ENCODE measurements at regions not wholly inside any gene's neighbourhood (a gene's known extent, or its start where the extent isn't known, plus 50 kb on each side); places are given as distances from the start of the nearest gene placed in this dataset.
"Not testable (repeated sequence)": the region's sequence is repeated elsewhere in the genome, so short reads cannot be mapped to it uniquely, and the experiment has no call there.

- not testable (repeated sequence) for DNase-seq (ENCODE audit: low spot score)
Measured at GRCh38 chr5:21483790-21484497, 1369.2 kb downstream of the CDH12 start.

GRCh38 chr5:21482983-21483650 lies 1370.0 kb downstream of the CDH12 start:
- not testable (repeated sequence) for DNase-seq (ENCODE audit: low spot score)

- not testable (repeated sequence) for DNase-seq (ENCODE audit: low spot score)
Measured at GRCh38 chr5:21482522-21482921, 1370.6 kb downstream of the CDH12 start.

GRCh38 chr5:21481320-21482270 lies 1371.5 kb downstream of the CDH12 start:
- DNase-seq (ENCODE audit: low spot score) = not testable (repeated sequence)

- not testable (repeated sequence) for DNase-seq (ENCODE audit: low spot score)
Measured at GRCh38 chr5:21480054-21480453, 1373.1 kb downstream of the CDH12 start.

- DNase-seq (ENCODE audit: low spot score) = not testable (repeated sequence)
Measured at GRCh38 chr5:21473981-21474380, 1379.2 kb downstream of the CDH12 start.

- not testable (repeated sequence) for DNase-seq (ENCODE audit: low spot score)
Measured at GRCh38 chr5:21473436-21473835, 1379.7 kb downstream of the CDH12 start.

- DNase-seq (ENCODE audit: low spot score) = not testable (repeated sequence)
Measured at GRCh38 chr5:21471691-21472090, 1381.5 kb downstream of the CDH12 start.

GRCh38 chr5:21469523-21470101 lies 1383.5 kb downstream of the CDH12 start:
- DNase-seq (ENCODE audit: low spot score) = peak; percentile 25

GRCh38 chr5:21467544-21467943 lies 1385.6 kb downstream of the CDH12 start:
- not testable (repeated sequence) for DNase-seq (ENCODE audit: low spot score)

GRCh38 chr5:21459744-21460073 lies 1393.4 kb downstream of the CDH12 start:
- not testable (repeated sequence) for DNase-seq (ENCODE audit: low spot score)

- peak; percentile 6 for DNase-seq (ENCODE audit: low spot score)
Measured at GRCh38 chr5:21452449-21452848, 1400.7 kb downstream of the CDH12 start.

GRCh38 chr5:21432646-21433045 lies 1420.5 kb downstream of the CDH12 start:
- no peak for DNase-seq (ENCODE audit: low spot score)

GRCh38 chr5:21424907-21425306 lies 1428.2 kb downstream of the CDH12 start:
- no peak for DNase-seq (ENCODE audit: low spot score)

- no peak for DNase-seq (ENCODE audit: low spot score)
Measured at GRCh38 chr5:21419383-21419782, 1431.4 kb upstream of the CDH18 start.

- not testable (repeated sequence) for DNase-seq (ENCODE audit: low spot score)
Measured at GRCh38 chr5:21402089-21402488, 1414.1 kb upstream of the CDH18 start.

GRCh38 chr5:21398511-21398910 lies 1410.5 kb upstream of the CDH18 start:
- no peak for DNase-seq (ENCODE audit: low spot score)

- DNase-seq (ENCODE audit: low spot score) = no peak
Measured at GRCh38 chr5:21397693-21398092, 1409.7 kb upstream of the CDH18 start.

GRCh38 chr5:21391506-21391905 lies 1403.5 kb upstream of the CDH18 start:
- no peak for DNase-seq (ENCODE audit: low spot score)

- not testable (repeated sequence) for DNase-seq (ENCODE audit: low spot score)
Measured at GRCh38 chr5:21360754-21361153, 1372.8 kb upstream of the CDH18 start.

- DNase-seq (ENCODE audit: low spot score) = not testable (repeated sequence)
Measured at GRCh38 chr5:21341948-21342261, 1353.9 kb upstream of the CDH18 start.
